ENCODE measurements at regions not wholly inside any gene's neighbourhood (a gene's known extent, or its start where the extent isn't known, plus 50 kb on each side); places are given as distances from the start of the nearest gene placed in this dataset.

DNA sequence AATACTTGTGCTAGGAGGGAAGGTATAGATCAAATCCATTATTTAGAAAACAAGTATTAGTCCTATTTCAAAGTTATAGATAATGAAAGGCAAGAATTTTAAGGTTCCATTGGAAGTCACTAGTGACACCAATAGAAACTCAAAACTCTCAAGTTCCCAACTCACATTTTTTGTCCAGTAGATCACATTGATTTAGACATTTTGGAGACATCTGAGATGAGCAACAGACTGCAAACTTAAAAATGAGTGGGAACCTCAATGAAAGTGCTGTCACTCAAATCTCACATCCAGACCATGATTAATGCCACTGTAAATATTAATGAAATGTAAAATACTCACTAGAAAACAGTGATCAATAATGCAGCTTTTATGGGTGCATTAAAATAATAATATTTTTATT is 405.0 kb downstream of the ENC1 start:
- no peak for TF ChIP-seq POLR2A (IDR thresholded peaks at IDR 0.05)
- TF ChIP-seq EP300 (IDR thresholded peaks at IDR 0.05): no peak
- no peak for TF ChIP-seq POLR2AphosphoS5 (IDR thresholded peaks at IDR 0.05)
- TF ChIP-seq, protein P1, sequence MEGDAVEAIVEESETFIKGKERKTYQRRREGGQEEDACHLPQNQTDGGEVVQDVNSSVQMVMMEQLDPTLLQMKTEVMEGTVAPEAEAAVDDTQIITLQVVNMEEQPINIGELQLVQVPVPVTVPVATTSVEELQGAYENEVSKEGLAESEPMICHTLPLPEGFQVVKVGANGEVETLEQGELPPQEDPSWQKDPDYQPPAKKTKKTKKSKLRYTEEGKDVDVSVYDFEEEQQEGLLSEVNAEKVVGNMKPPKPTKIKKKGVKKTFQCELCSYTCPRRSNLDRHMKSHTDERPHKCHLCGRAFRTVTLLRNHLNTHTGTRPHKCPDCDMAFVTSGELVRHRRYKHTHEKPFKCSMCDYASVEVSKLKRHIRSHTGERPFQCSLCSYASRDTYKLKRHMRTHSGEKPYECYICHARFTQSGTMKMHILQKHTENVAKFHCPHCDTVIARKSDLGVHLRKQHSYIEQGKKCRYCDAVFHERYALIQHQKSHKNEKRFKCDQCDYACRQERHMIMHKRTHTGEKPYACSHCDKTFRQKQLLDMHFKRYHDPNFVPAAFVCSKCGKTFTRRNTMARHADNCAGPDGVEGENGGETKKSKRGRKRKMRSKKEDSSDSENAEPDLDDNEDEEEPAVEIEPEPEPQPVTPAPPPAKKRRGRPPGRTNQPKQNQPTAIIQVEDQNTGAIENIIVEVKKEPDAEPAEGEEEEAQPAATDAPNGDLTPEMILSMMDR (IDR thresholded peaks at IDR 0.05): no peak
- peaks cover 5% of the 10 kb centered on the region for H3K4me1 ChIP-seq
- no peaks in the 10 kb centered on the region for H3K36me3 ChIP-seq
- H3K27ac ChIP-seq: no peak overlapping the region
- no peak for DNase-seq (ENCODE audit: low spot score in 2 of 2)
- no peaks in the 10 kb centered on the region for H3K9me3 ChIP-seq
- H3K27me3 ChIP-seq: no peaks in the 10 kb centered on the region
- no peak overlapping the region for H3K4me3 ChIP-seq

GRCh38 chr5:74233571-74233970 is 407.0 kb downstream of the ENC1 start:
- TF ChIP-seq EP300 (IDR thresholded peaks at IDR 0.05): no peak
- TF ChIP-seq, protein P1 (IDR thresholded peaks at IDR 0.05): no peak
- TF ChIP-seq POLR2A (IDR thresholded peaks at IDR 0.05): no peak
- no peak for TF ChIP-seq POLR2AphosphoS5 (IDR thresholded peaks at IDR 0.05)
- WGBS: 73% methylated on average over 1 of the region's 1 CpG
- Histone ChIP-seq H3K27me3 (no peaks in the 10 kb centered on the region), H3K4me1 (no peaks in the 10 kb centered on the region), H3K27ac (no peak overlapping the region), H3K36me3 (no peaks in the 10 kb centered on the region), H3K4me3 (no peak overlapping the region), H3K9me3 (no peaks in the 10 kb centered on the region)
- DNase-seq (ENCODE audit: low spot score in 2 of 2): no peak

GRCh38 chr5:74233091-74233490 is 407.4 kb downstream of the ENC1 start:
- Histone ChIP-seq H3K9me3 (no peaks in the 10 kb centered on the region), H3K27ac (no peak overlapping the region), H3K4me3 (no peak overlapping the region), H3K36me3 (no peaks in the 10 kb centered on the region), H3K27me3 (no peaks in the 10 kb centered on the region), H3K4me1 (no peaks in the 10 kb centered on the region)
- DNase-seq (ENCODE audit: low spot score in 2 of 2): no peak
- TF ChIP-seq, protein P1 (IDR thresholded peaks at IDR 0.05): no peak
- TF ChIP-seq POLR2AphosphoS5 (IDR thresholded peaks at IDR 0.05): no peak
- TF ChIP-seq POLR2A (IDR thresholded peaks at IDR 0.05): no peak
- TF ChIP-seq EP300 (IDR thresholded peaks at IDR 0.05): no peak

DNA sequence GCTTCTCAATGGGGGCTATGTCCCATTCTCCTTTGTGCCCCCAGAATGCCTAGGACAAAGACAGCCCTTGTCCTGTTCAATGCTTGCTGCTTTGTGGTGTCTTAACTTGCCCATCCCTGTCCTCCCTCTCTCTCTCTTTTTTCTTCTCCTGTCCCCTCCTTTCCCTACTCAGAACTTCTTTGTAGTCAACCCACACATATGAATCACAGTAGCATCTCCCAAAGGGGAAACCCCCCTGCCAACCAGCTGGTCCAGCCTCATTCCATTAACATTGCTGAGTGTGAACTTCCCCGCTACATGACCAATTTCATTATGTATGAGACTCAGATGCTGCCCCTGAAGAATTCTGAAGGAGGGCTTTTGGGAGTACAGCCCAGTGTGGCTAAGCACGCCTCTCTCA is 408.3 kb downstream of the ENC1 start:
- no peak overlapping the region for H3K4me3 ChIP-seq
- H3K27me3 ChIP-seq: no peaks in the 10 kb centered on the region
- WGBS: 81% methylated on average over 2 of the region's 2 CpGs
- DNase-seq (ENCODE audit: low spot score in 2 of 2): no peak
- H3K9me3 ChIP-seq: no peaks in the 10 kb centered on the region
- TF ChIP-seq, protein P1 (IDR thresholded peaks at IDR 0.05): no peak
- TF ChIP-seq POLR2A (IDR thresholded peaks at IDR 0.05) (no peak), EP300 (IDR thresholded peaks at IDR 0.05) (no peak), POLR2AphosphoS5 (IDR thresholded peaks at IDR 0.05) (no peak)
- H3K27ac ChIP-seq: no peak overlapping the region
- no peaks in the 10 kb centered on the region for H3K4me1 ChIP-seq
- H3K36me3 ChIP-seq: no peaks in the 10 kb centered on the region

- no peaks in the 10 kb centered on the region for H3K9me3 ChIP-seq
- peaks cover 2% of the 10 kb centered on the region for H3K4me1 ChIP-seq
- DNase-seq (ENCODE audit: low spot score in 2 of 2): no peak
- no peak overlapping the region for H3K27ac ChIP-seq
- no peaks in the 10 kb centered on the region for H3K36me3 ChIP-seq
- H3K27me3 ChIP-seq: no peaks in the 10 kb centered on the region
- H3K4me3 ChIP-seq: no peak overlapping the region
- WGBS: 87% methylated on average over 5 of the region's 5 CpGs
- no peak for TF ChIP-seq EP300 (IDR thresholded peaks at IDR 0.05)
Observed at GRCh38 chr5:74231697-74232096, 408.8 kb downstream of the ENC1 start.

DNA sequence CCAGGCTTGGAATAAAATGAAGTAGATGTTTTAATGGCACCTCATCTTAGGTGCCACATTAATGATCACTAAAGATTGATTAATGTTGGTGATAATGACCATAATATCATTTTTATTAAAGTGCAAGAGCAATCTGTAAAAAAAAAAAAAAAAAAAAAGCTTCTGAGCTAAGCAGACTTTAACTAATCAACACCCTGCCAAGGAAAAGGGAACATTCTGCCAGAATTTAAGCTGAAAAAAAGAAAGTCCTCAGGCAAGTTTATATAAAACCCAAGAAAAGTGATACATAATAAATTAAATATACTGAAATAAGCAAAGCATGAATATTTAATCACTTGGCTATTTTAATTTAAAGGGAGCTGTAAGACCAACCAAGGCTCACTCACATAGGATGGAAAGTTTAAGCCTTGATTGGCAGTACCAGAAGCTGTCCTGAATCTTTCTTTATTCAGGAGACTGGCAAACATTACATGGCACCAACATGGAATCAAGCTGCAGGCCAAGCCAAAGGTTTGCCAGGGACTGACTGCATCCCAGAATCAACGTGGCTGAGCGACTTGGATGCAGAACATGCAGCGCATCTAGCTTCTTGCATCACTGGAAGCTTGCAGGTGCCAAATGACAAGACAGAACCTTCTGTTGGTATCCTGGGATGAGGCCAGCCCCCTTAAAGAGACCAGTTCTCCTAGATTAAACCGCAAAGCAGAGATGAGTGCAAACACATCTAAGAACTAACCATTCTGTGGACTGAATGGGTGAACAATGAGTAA is 413.6 kb downstream of the ENC1 start:
- no peaks in the 10 kb centered on the region for H3K9me3 ChIP-seq
- TF ChIP-seq POLR2A (IDR thresholded peaks at IDR 0.05) (no peak), EP300 (IDR thresholded peaks at IDR 0.05) (no peak), POLR2AphosphoS5 (IDR thresholded peaks at IDR 0.05) (no peak)
- TF ChIP-seq, protein P1 (IDR thresholded peaks at IDR 0.05): no peak
- H3K27ac ChIP-seq: no peak overlapping the region
- no peak for DNase-seq (ENCODE audit: low spot score in 2 of 2)
- H3K27me3 ChIP-seq: no peaks in the 10 kb centered on the region
- H3K4me1 ChIP-seq: peaks cover 2% of the 10 kb centered on the region
- 32% methylated on average over 3 of the region's 4 CpGs for WGBS
- H3K4me3 ChIP-seq: no peak overlapping the region
- H3K36me3 ChIP-seq: no peaks in the 10 kb centered on the region
